ENCODE measurements at regions not wholly inside any gene's neighbourhood (a gene's known extent, or its start where the extent isn't known, plus 50 kb on each side); places are given as distances from the start of the nearest gene placed in this dataset.

GRCh38 chr2:54030806-54031205 is 60.0 kb upstream of the PSME4 start:
- Histone ChIP-seq H3K27me3 (replicated peaks in 1 of 2; ENCODE audit: control insufficient read depth in 2 of 2, insufficient read depth in 2 of 2, low read length in 1 of 2) (no peaks in the 10 kb centered on the region), H2AFZ (ENCODE audit: control insufficient read depth, low read depth, low read length) (no peak overlapping the region), H4K20me1 (ENCODE audit: control insufficient read depth, insufficient read depth) (no peaks in the 10 kb centered on the region), H3K79me2 (ENCODE audit: control insufficient read depth, insufficient read depth, low read length) (no peaks in the 10 kb centered on the region), H3K4me2 (ENCODE audit: control insufficient read depth, insufficient read depth) (no peak overlapping the region), H3K4me1 (ENCODE audit: control insufficient read depth, insufficient read depth, low read length) (no peaks in the 10 kb centered on the region), H3K36me3 (ENCODE audit: control insufficient read depth in 2 of 2, insufficient read depth in 2 of 2, low read length in 1 of 2) (no peaks in the 10 kb centered on the region), H3K4me3 (no peak overlapping the region), H3K27ac (ENCODE audit: control insufficient read depth, insufficient read depth) (no peak overlapping the region), H3K9ac (ENCODE audit: control insufficient read depth, insufficient read depth, low read length) (no peak overlapping the region), H3K9me3 (replicated peaks; ENCODE audit: control insufficient read depth, insufficient read depth, low read length) (no peaks in the 10 kb centered on the region)
- in situ Hi-C loops (cut with MboI) (no loop called here), intact Hi-C loops (cut with micrococcal nuclease; ENCODE audit: unreplicated experiment) (no loop called here)
- POLR2A ChIA-PET, result no interaction called here
- WGBS (ENCODE audit: insufficient coverage, insufficient replicate concordance, low lambda C conversion rate, missing lambda C conversion rate), result 91% methylated on average over 2 of the region's 2 CpGs
- CTCF ChIA-PET, result no interaction called here
- RAD21 ChIA-PET (ENCODE audit: unreplicated experiment), result no interaction called here
- BruUV-seq (replicated peaks), result no TSS peak
- TF ChIP-seq ASH2L (IDR thresholded peaks at IDR 0.05; ENCODE audit: borderline replicate concordance, low read depth), result no peak
- no peak for TF ChIP-seq FOXM1 (IDR thresholded peaks at IDR 0.05; ENCODE audit: low read depth, low read length)
- TF ChIP-seq YY1 (IDR thresholded peaks at IDR 0.05; ENCODE audit: low read depth, low read length), result no peak
- TF ChIP-seq IRF5 (IDR thresholded peaks at IDR 0.05; ENCODE audit: borderline replicate concordance), result no peak
- no peak for TF ChIP-seq ZNF207 (IDR thresholded peaks at IDR 0.05; ENCODE audit: borderline replicate concordance)
- TF ChIP-seq BCLAF1 (IDR thresholded peaks at IDR 0.05), result no peak
- TF ChIP-seq ZSCAN29 (IDR thresholded peaks at IDR 0.05), result no peak
- no peak for TF ChIP-seq MYB (IDR thresholded peaks at IDR 0.05; ENCODE audit: borderline replicate concordance, low read depth, low read length)
- no peak for TF ChIP-seq PAX8 (IDR thresholded peaks at IDR 0.05)
- TF ChIP-seq GATAD2B (conservative IDR thresholded peaks at IDR 0.05; ENCODE audit: low read depth), result no peak
- TF ChIP-seq BCL3 (IDR thresholded peaks at IDR 0.05; ENCODE audit: borderline replicate concordance, insufficient read depth, low read depth, low read length, poor library complexity, severe bottlenecking), result no peak
- FAIRE-seq, result no peak
- SMC1A ChIA-PET (ENCODE audit: uncharacterized antibody, unreplicated experiment), result no interaction called here
- no peak for ATAC-seq
- no peak for DNase-seq (ENCODE audit: low read depth, low spot score)
